ENCODE measurements at regions not wholly inside any gene's neighbourhood (a gene's known extent, or its start where the extent isn't known, plus 50 kb on each side); places are given as distances from the start of the nearest gene placed in this dataset.

DNA sequence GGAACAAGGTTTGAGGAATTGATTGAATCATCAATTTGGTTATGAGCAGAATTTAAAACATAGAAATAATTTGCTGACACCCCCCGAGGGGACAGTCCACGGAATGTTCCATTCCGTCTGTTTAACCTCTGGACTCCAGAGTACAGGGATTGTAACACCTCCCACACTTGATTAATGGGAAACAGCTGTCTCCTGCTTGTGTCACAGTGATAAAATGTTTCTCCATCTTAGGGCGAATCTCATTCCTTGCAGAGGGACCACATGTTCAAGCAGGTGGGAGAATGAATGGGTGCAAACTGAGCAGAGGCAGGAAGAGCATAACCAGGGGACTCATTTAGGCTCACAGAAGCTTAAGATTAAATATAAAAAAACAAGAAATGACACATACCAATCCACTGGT, 249.5 kb upstream of the RBFOX1 start:
- TF ChIP-seq, protein P1, sequence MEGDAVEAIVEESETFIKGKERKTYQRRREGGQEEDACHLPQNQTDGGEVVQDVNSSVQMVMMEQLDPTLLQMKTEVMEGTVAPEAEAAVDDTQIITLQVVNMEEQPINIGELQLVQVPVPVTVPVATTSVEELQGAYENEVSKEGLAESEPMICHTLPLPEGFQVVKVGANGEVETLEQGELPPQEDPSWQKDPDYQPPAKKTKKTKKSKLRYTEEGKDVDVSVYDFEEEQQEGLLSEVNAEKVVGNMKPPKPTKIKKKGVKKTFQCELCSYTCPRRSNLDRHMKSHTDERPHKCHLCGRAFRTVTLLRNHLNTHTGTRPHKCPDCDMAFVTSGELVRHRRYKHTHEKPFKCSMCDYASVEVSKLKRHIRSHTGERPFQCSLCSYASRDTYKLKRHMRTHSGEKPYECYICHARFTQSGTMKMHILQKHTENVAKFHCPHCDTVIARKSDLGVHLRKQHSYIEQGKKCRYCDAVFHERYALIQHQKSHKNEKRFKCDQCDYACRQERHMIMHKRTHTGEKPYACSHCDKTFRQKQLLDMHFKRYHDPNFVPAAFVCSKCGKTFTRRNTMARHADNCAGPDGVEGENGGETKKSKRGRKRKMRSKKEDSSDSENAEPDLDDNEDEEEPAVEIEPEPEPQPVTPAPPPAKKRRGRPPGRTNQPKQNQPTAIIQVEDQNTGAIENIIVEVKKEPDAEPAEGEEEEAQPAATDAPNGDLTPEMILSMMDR (conservative IDR thresholded peaks at IDR 0.05 in 1 of 2, IDR thresholded peaks at IDR 0.05 in 1 of 2; ENCODE audit: low read depth in 1 of 2, low read length in 2 of 2) = no peak
- no peak for TF ChIP-seq EZH2 (IDR thresholded peaks at IDR 0.05; ENCODE audit: low read length, missing control alignments)

Data from fibroblast of lung (primary cell).